HCT116 (cell line): ENCODE measurements at regions not wholly inside any gene's neighbourhood (a gene's known extent, or its start where the extent isn't known, plus 50 kb on each side); places are given as distances from the start of the nearest gene placed in this dataset.

Experiments used
- ATAC-seq: fragments of 200-7000 bp; cut with Tn5 transposase; 2 replicates; pipeline ENCODE4 v1.9.1; 2020; ENCODE audit warnings: mild to moderate bottlenecking, moderate library complexity
- BruUV-seq: library from RNA; stranded (reverse); fragments of 400-500 nt; replicated peaks from 2 replicates; lab custom pipeline; 2021; lab: Mats Ljungman, UMichigan
- CTCF ChIA-PET: fragments of 300-600 bp; sonication (Branson Sonifier 250); formaldehyde crosslinking; loops from one replicate; lab custom pipeline; 2021; ENCODE audit warnings: antibody characterized with exemption; lab: Charles Lee
- POLR2A ChIA-PET: fragments of 300-600, 350-600 bp; sonication (Branson Sonifier 250); formaldehyde crosslinking; loops from one replicate; lab custom pipeline; 2021; ENCODE audit warnings: antibody characterized with exemption; lab: Charles Lee
- RAD21 ChIA-PET, 2 experiments: fragments of 300-600 bp; sonication (Branson Sonifier 250); formaldehyde crosslinking; loops; one replicate each; lab custom pipeline; 2023; ENCODE audit warnings: low total read pairs in 2 of 2; ENCODE audit not compliant: uncharacterized antibody in 2 of 2, unreplicated experiment in 2 of 2, low non-redundant PET in 1 of 2; lab: Charles Lee
- DNase-seq: peaks from one replicate; pipeline ENCODE4 v3.0.0-alpha.2; 2010; ENCODE audit warnings: low read depth, low spot score
- H2AFZ ChIP-seq: fragments of 200-600 bp; shearing (Covaris generic), sonication (generic); 2 replicates; pipeline ENCODE4 v1.6.1; 2017; ENCODE audit warnings: low read depth, mixed run types, mixed read lengths, antibody characterized with exemption, low read length; ENCODE audit not compliant: poor library complexity, severe bottlenecking
- H3K27ac ChIP-seq: 2 replicates; pipeline ENCODE4 v1.5.1; 2012; ENCODE audit warnings: low read depth, low read length
- H3K27me3 ChIP-seq: fragments of 200-600 bp; sonication (generic); 2 replicates; pipeline ENCODE4 v1.6.1; 2016; ENCODE audit warnings: mixed run types, low read length, mixed read lengths; ENCODE audit not compliant: insufficient read depth
- H3K36me3 ChIP-seq, 2 experiments: fragments of 200-500 bp in 1 of 2; fragments of 200-600 bp in 1 of 2; sonication (Bioruptor generic) in 1 of 2; sonication (generic) in 1 of 2; 2 replicates each; pipeline versions ENCODE4 v1.5.1 to v1.6.1; 2014 to 2016; ENCODE audit warnings: low read length in 2 of 2, inconsistent platforms in 1 of 2, mixed read lengths in 1 of 2, mixed run types in 1 of 2; ENCODE audit not compliant: insufficient read depth in 2 of 2, control insufficient read depth in 1 of 2
- H3K4me1 ChIP-seq, 2 experiments: fragments of 200-600 bp in 1 of 2; sonication (generic) in 1 of 2; 2 replicates each; pipeline versions ENCODE4 v1.5.1 to v1.6.1; 2012 to 2017; ENCODE audit warnings: low read length in 2 of 2, inconsistent platforms in 1 of 2, mild to moderate bottlenecking in 1 of 2, mixed read lengths in 1 of 2, mixed run types in 1 of 2, moderate library complexity in 1 of 2; ENCODE audit not compliant: insufficient read depth in 2 of 2, control insufficient read depth in 1 of 2
- H3K4me2 ChIP-seq: fragments of 200-600 bp; sonication (generic); 2 replicates; pipeline ENCODE4 v1.6.1; 2017; ENCODE audit warnings: mixed run types, low read length, mixed read lengths
- H3K4me3 ChIP-seq, 2 experiments: fragments of 200-600 bp in 1 of 2; sonication (generic) in 1 of 2; replicated peaks in 1 of 2; 2 replicates each; pipeline ENCODE4 v1.5.1; 2011 to 2016; ENCODE audit warnings: low read length in 2 of 2, control low read depth in 1 of 2, low read depth in 1 of 2, mild to moderate bottlenecking in 1 of 2, mixed read lengths in 1 of 2, mixed run types in 1 of 2
- H3K79me2 ChIP-seq: fragments of 200-600 bp; sonication (generic); 2 replicates; pipeline ENCODE4 v1.6.1; 2017; ENCODE audit warnings: mild to moderate bottlenecking, mixed run types, low read length, moderate library complexity, mixed read lengths; ENCODE audit not compliant: insufficient read depth
- H3K9ac ChIP-seq: fragments of 200-600 bp; sonication (generic); 2 replicates; pipeline ENCODE4 v1.6.1; 2016; ENCODE audit warnings: low read length, mixed read lengths
- H3K9me2 ChIP-seq: fragments of 200-600 bp; sonication (generic), shearing (Covaris generic); 2 replicates; pipeline ENCODE4 v1.6.1; 2017; ENCODE audit warnings: mixed run types, mild to moderate bottlenecking, moderate library complexity; ENCODE audit not compliant: insufficient read depth
- H3K9me3 ChIP-seq, 2 experiments: fragments of 200-500 bp in 1 of 2; fragments of 200-600 bp in 1 of 2; sonication (Bioruptor generic) in 1 of 2; sonication (generic) in 1 of 2; 2 replicates each; pipeline ENCODE4 v1.6.1; 2014 to 2017; ENCODE audit warnings: low read length in 2 of 2, mixed read lengths in 2 of 2, inconsistent platforms in 1 of 2, low read depth in 1 of 2, mild to moderate bottlenecking in 1 of 2, mixed run types in 1 of 2, moderate library complexity in 1 of 2; ENCODE audit not compliant: control insufficient read depth in 1 of 2, insufficient read depth in 1 of 2
- H4K20me1 ChIP-seq: fragments of 200-600 bp; sonication (generic), shearing (Covaris generic); 2 replicates; pipeline ENCODE4 v1.6.1; 2017; ENCODE audit warnings: mixed run types, mild to moderate bottlenecking, moderate library complexity; ENCODE audit not compliant: insufficient read depth
- CEBPB ChIP-seq: IDR thresholded peaks from 2 replicates; pipeline ENCODE4 v1.6.1; 2012; ENCODE audit warnings: low read depth
- CTCF ChIP-seq, 3 experiments: fragments of 200-600 bp in 1 of 3; sonication (generic) in 1 of 3; IDR thresholded peaks in 2 of 3; conservative IDR thresholded peaks in 1 of 3; 2 replicates each; pipeline ENCODE4 v1.5.1; 2012 to 2017; ENCODE audit warnings: low read depth in 2 of 3, low read length in 2 of 3, antibody characterized with exemption in 1 of 3, borderline replicate concordance in 1 of 3, control low read depth in 1 of 3, mild to moderate bottlenecking in 1 of 3, mixed read lengths in 1 of 3, mixed run types in 1 of 3, moderate library complexity in 1 of 3; ENCODE audit not compliant: insufficient read depth in 1 of 3
- EGR1 ChIP-seq: IDR thresholded peaks from 2 replicates; pipeline ENCODE4 v1.6.1; 2012; ENCODE audit warnings: low read depth
- EZH2 ChIP-seq: fragments of 200-600 bp; sonication (generic); IDR thresholded peaks from 2 replicates; pipeline ENCODE4 v1.6.1; 2017; ENCODE audit warnings: antibody characterized with exemption, mixed run types
- FOSL1 ChIP-seq: IDR thresholded peaks from 2 replicates; pipeline ENCODE4 v1.6.1; 2012; ENCODE audit warnings: low read depth
- MAX ChIP-seq: IDR thresholded peaks from 2 replicates; pipeline ENCODE4 v1.6.1; 2012
- POLR2A ChIP-seq: IDR thresholded peaks from 2 replicates; pipeline ENCODE4 v1.7.0; 2011; ENCODE audit warnings: borderline replicate concordance; ENCODE audit not compliant: insufficient read depth, insufficient read length; ENCODE audit errors: extremely low read depth
- REST ChIP-seq: IDR thresholded peaks from 2 replicates; pipeline ENCODE4 v1.6.1; 2012; ENCODE audit warnings: low read depth
- SIN3A ChIP-seq: IDR thresholded peaks from 2 replicates; pipeline ENCODE4 v1.6.1; 2012; ENCODE audit warnings: low read depth
- SP1 ChIP-seq: IDR thresholded peaks from 2 replicates; pipeline ENCODE4 v1.6.1; 2012; ENCODE audit warnings: low read depth
- SRF ChIP-seq: IDR thresholded peaks from 2 replicates; pipeline ENCODE4 v1.6.1; 2012; ENCODE audit warnings: low read depth
- TCF7L2 ChIP-seq: IDR thresholded peaks from 2 replicates; pipeline ENCODE4 v1.7.0; 2011; ENCODE audit warnings: borderline replicate concordance, inconsistent platforms; ENCODE audit not compliant: insufficient read depth, insufficient read length; ENCODE audit errors: extremely low read depth
- ZBTB33 ChIP-seq: IDR thresholded peaks from 2 replicates; pipeline ENCODE4 v1.6.1; 2011; ENCODE audit warnings: mild to moderate bottlenecking, low read length, moderate library complexity; ENCODE audit not compliant: insufficient replicate concordance; ENCODE audit errors: extremely low read depth
- ZFX ChIP-seq: fragments of 450-650 bp; IDR thresholded peaks from 2 replicates; pipeline ENCODE4 v1.6.1; 2017
- ZNF274 ChIP-seq: fragments of 200-500 bp; sonication (Bioruptor generic); IDR thresholded peaks from 2 replicates; pipeline ENCODE4 v1.6.1; 2014; ENCODE audit warnings: mild to moderate bottlenecking, low read depth, low read length, inconsistent platforms
- intact Hi-C: fragments of 100-400 bp; cut with micrococcal nuclease; formaldehyde crosslinking; loops from 2 replicates; pipeline ENCODE4 v1.10.0; 2022

- TF ChIP-seq ZBTB33 (no peak), ZNF274 (no peak), SP1 (no peak)
- TF ChIP-seq, all 23 proteins: peak for 0
Observed at GRCh38 chrX:11889791-11890190, 131.8 kb downstream of the MSL3 start (continued).

GRCh38 chrX:11890836-11891514, 132.9 kb downstream of the MSL3 start:
- Histone ChIP-seq H3K9me3 (no peaks in the 10 kb centered on the region), H3K9ac (no peak overlapping the region), H3K79me2 (no peaks in the 10 kb centered on the region), H3K27me3 (no peaks in the 10 kb centered on the region), H3K27ac (no peak overlapping the region), H4K20me1 (no peaks in the 10 kb centered on the region), H3K36me3 (no peaks in the 10 kb centered on the region), H3K4me3 (no peak overlapping the region), H2AFZ (no peak overlapping the region), H3K4me1 (no peaks in the 10 kb centered on the region), H3K4me2 (no peak overlapping the region), H3K9me2 (no peaks in the 10 kb centered on the region)
- no TSS peak for BruUV-seq
- RAD21 ChIA-PET: no interaction called here
- no peak for DNase-seq
- intact Hi-C loops: no loop called here
- POLR2A ChIA-PET: no interaction called here
- CTCF ChIA-PET: no interaction called here
- ATAC-seq: no peak
- TF ChIP-seq CEBPB: no peak
- no peak for TF ChIP-seq MAX
- TF ChIP-seq POLR2A: no peak
- TF ChIP-seq REST: no peak
- TF ChIP-seq SIN3A: no peak
- TF ChIP-seq TCF7L2: no peak
- no peak for TF ChIP-seq EGR1
- no peak for TF ChIP-seq SP1
- no peak for TF ChIP-seq FOSL1
- no peak for TF ChIP-seq SRF
- no peak for TF ChIP-seq CTCF (IDR thresholded peaks at IDR 0.05 in 2 of 3, conservative IDR thresholded peaks at IDR 0.05 in 1 of 3; ENCODE audit: borderline replicate concordance in 1 of 3, insufficient read depth in 1 of 3, low read depth in 2 of 3, low read length in 2 of 3)
- no peak for TF ChIP-seq EZH2
- no peak for TF ChIP-seq ZBTB33
- TF ChIP-seq ZFX: no peak
